OCI-LY1 (cell line): ENCODE measurements at regions not wholly inside any gene's neighbourhood (a gene's known extent, or its start where the extent isn't known, plus 50 kb on each side); places are given as distances from the start of the nearest gene placed in this dataset.

Experiments
- H2AFZ ChIP-seq: fragments of 200-600 bp; sonication (generic), shearing (Covaris generic); 2 replicates; pipeline ENCODE4 v1.6.0; 2014; ENCODE audit warnings: antibody characterized with exemption, mild to moderate bottlenecking, low read length
- H3F3A ChIP-seq: fragments of 200-600 bp; sonication (generic), shearing (Covaris generic); 2 replicates; pipeline ENCODE4 v1.6.0; 2014; ENCODE audit warnings: mild to moderate bottlenecking, antibody characterized with exemption, low read length, moderate library complexity; ENCODE audit not compliant: insufficient read depth
- H3K27ac ChIP-seq: fragments of 200-600 bp; sonication (generic); 2 replicates; pipeline ENCODE4 v1.5.1; 2014; ENCODE audit warnings: low read length, mixed run types, mild to moderate bottlenecking, low read depth; ENCODE audit not compliant: poor library complexity, severe bottlenecking
- H3K27me3 ChIP-seq: fragments of 200-600 bp; sonication (generic); 2 replicates; pipeline ENCODE4 v1.6.0; 2014; ENCODE audit warnings: antibody characterized with exemption, mild to moderate bottlenecking, low read length, moderate library complexity; ENCODE audit not compliant: insufficient read depth
- H3K36me3 ChIP-seq: fragments of 200-600 bp; sonication (generic); 2 replicates; pipeline ENCODE4 v1.6.1; 2014; ENCODE audit warnings: mild to moderate bottlenecking, antibody characterized with exemption, low read length, moderate library complexity, mixed read lengths; ENCODE audit not compliant: insufficient read depth
- H3K4me1 ChIP-seq: fragments of 200-600 bp; sonication (generic); 2 replicates; pipeline ENCODE4 v1.5.1; 2014; ENCODE audit warnings: mild to moderate bottlenecking, low read length, moderate library complexity; ENCODE audit not compliant: insufficient read depth, severe bottlenecking
- H3K4me2 ChIP-seq: fragments of 200-600 bp; sonication (generic), shearing (Covaris generic); 2 replicates; pipeline ENCODE4 v1.6.1; 2014; ENCODE audit warnings: low read length
- H3K4me3 ChIP-seq: fragments of 200-600 bp; sonication (generic); 2 replicates; pipeline ENCODE4 v1.5.1; 2014; ENCODE audit warnings: low read length, low read depth, mild to moderate bottlenecking, mixed read lengths; ENCODE audit not compliant: poor library complexity, severe bottlenecking
- H3K79me2 ChIP-seq: fragments of 200-600 bp; shearing (Covaris generic); 2 replicates; pipeline ENCODE4 v1.6.1; 2016; ENCODE audit warnings: mixed run types, low read length, mixed read lengths; ENCODE audit not compliant: insufficient read depth
- H3K9ac ChIP-seq: fragments of 200-600 bp; sonication (generic), shearing (Covaris generic); 2 replicates; pipeline ENCODE4 v1.6.1; 2014; ENCODE audit warnings: mild to moderate bottlenecking, low read length, mixed read lengths
- H3K9me2 ChIP-seq: fragments of 200-600 bp; sonication (generic), shearing (Covaris generic); 2 replicates; pipeline ENCODE4 v1.6.1; 2014; ENCODE audit warnings: low read depth, mild to moderate bottlenecking, low read length, mixed read lengths
- H3K9me3 ChIP-seq: fragments of 200-600 bp; shearing (Covaris generic); 2 replicates; pipeline ENCODE4 v1.6.1; 2014; ENCODE audit warnings: low read length, mixed read lengths
- H4K20me1 ChIP-seq: fragments of 200-600 bp; sonication (generic), shearing (Covaris generic); 2 replicates; pipeline ENCODE4 v1.6.0; 2016; ENCODE audit warnings: mild to moderate bottlenecking, low read length; ENCODE audit not compliant: insufficient read depth
- EZH2 ChIP-seq: fragments of 200-600 bp; sonication (generic), shearing (Covaris generic); IDR thresholded peaks from 2 replicates; pipeline ENCODE4 v1.8.0; 2017; ENCODE audit warnings: borderline replicate concordance, mixed run types, mild to moderate bottlenecking, antibody characterized with exemption, low read length, moderate library complexity, mixed read lengths
- TF ChIP-seq, protein P1 (sequence below): fragments of 200-600 bp; sonication (generic), shearing (Covaris generic); IDR thresholded peaks from 2 replicates; pipeline ENCODE4 v1.5.1; 2017; ENCODE audit warnings: mild to moderate bottlenecking, antibody characterized with exemption, low read length, moderate library complexity, mixed read lengths

DNA sequence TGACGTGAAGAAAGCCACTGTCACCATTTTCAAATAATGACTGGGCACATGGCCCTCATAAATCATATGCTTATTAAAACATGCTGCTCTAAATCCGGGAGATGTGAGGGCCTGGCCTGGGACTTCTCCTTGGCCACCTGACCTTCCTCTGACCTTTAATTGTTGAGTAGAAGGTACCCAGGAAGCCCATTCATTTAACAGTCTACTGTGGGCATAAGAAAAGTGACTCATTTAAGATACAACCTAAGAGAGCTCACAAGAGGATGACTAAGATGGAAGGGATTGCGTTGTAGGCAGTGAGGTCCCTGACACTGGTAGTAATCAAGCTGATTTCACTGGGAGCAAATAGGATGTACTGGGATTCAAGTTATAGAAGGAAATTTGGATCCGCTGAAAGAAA, 203.4 kb upstream of the GPR26 start:
- Histone ChIP-seq H2AFZ (no peak overlapping the region), H3K9me3 (no peaks in the 10 kb centered on the region), H3F3A (no peaks in the 10 kb centered on the region), H3K4me1 (no peaks in the 10 kb centered on the region), H3K79me2 (no peaks in the 10 kb centered on the region), H3K9ac (no peak overlapping the region), H3K36me3 (no peaks in the 10 kb centered on the region), H3K9me2 (no peaks in the 10 kb centered on the region), H3K27ac (no peak overlapping the region), H3K4me2 (no peak overlapping the region), H3K27me3 (no peaks in the 10 kb centered on the region), H3K4me3 (no peak overlapping the region), H4K20me1 (no peaks in the 10 kb centered on the region)
- TF ChIP-seq EZH2: no peak
- TF ChIP-seq, protein P1, sequence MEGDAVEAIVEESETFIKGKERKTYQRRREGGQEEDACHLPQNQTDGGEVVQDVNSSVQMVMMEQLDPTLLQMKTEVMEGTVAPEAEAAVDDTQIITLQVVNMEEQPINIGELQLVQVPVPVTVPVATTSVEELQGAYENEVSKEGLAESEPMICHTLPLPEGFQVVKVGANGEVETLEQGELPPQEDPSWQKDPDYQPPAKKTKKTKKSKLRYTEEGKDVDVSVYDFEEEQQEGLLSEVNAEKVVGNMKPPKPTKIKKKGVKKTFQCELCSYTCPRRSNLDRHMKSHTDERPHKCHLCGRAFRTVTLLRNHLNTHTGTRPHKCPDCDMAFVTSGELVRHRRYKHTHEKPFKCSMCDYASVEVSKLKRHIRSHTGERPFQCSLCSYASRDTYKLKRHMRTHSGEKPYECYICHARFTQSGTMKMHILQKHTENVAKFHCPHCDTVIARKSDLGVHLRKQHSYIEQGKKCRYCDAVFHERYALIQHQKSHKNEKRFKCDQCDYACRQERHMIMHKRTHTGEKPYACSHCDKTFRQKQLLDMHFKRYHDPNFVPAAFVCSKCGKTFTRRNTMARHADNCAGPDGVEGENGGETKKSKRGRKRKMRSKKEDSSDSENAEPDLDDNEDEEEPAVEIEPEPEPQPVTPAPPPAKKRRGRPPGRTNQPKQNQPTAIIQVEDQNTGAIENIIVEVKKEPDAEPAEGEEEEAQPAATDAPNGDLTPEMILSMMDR: no peak

DNA sequence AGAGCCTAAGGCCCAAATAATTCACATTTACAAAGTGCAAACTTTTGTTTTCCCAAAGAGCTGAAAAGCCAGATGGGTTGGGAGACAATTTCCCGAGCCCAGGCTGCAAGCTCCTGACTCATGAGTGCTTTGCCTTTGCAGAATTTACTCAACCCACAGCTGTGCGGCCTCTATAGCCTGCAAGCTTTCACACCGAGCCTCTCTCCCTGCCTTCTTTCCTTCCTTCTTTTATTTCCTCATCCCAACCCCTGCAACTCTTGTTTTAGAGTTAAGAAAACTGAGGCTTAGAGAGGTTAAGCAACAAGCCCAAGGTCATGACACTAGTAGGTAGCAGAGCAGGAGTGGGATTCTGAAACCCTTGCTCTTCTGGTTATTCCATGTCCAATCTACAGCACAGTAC, 203.0 kb upstream of the GPR26 start:
- no peaks in the 10 kb centered on the region for H3K4me1 ChIP-seq
- H4K20me1 ChIP-seq: no peaks in the 10 kb centered on the region
- no peak overlapping the region for H3K27ac ChIP-seq
- no peaks in the 10 kb centered on the region for H3K9me3 ChIP-seq
- no peaks in the 10 kb centered on the region for H3F3A ChIP-seq
- H3K9me2 ChIP-seq: no peaks in the 10 kb centered on the region
- no peak overlapping the region for H3K9ac ChIP-seq
- H3K4me2 ChIP-seq: no peak overlapping the region
- H3K4me3 ChIP-seq: no peak overlapping the region
- no peaks in the 10 kb centered on the region for H3K79me2 ChIP-seq
- no peak for TF ChIP-seq EZH2
- TF ChIP-seq, protein P1: no peak
- no peak overlapping the region for H2AFZ ChIP-seq
- H3K27me3 ChIP-seq: no peaks in the 10 kb centered on the region
- H3K36me3 ChIP-seq: no peaks in the 10 kb centered on the region

DNA sequence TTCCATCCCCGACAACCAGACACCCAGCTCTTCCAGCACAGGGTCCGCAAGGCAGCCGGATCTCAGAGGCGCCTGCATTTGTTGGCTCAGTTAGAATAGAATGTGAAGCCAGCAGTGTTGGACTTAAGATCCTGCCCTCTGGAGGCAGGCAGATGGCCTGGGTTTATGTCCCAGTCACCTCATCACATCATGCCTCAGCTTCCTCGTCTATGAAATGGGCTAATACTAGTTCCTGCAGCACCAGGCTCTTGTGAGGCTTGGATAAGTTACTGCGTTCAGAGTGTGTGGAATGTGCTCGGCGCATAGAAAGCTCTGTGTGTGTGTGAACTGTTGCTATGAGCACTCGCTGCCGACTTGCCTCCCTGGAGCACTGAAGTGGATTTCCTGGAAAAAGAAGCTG, 202.5 kb upstream of the GPR26 start:
- Histone ChIP-seq H3K36me3 (no peaks in the 10 kb centered on the region), H3K4me2 (no peak overlapping the region), H3K27me3 (no peaks in the 10 kb centered on the region), H3K9me3 (no peaks in the 10 kb centered on the region), H2AFZ (no peak overlapping the region), H3F3A (no peaks in the 10 kb centered on the region), H3K9me2 (no peaks in the 10 kb centered on the region), H3K4me3 (no peak overlapping the region), H3K4me1 (no peaks in the 10 kb centered on the region), H3K9ac (no peak overlapping the region), H3K79me2 (no peaks in the 10 kb centered on the region), H4K20me1 (no peaks in the 10 kb centered on the region), H3K27ac (no peak overlapping the region)
- TF ChIP-seq, protein P1: no peak
- TF ChIP-seq EZH2: no peak
